Esophagus muscularis mucosa (tissue), 4 donors: ENCODE measurements at regions not wholly inside any gene's neighbourhood (a gene's known extent, or its start where the extent isn't known, plus 50 kb on each side); places are given as distances from the start of the nearest gene placed in this dataset.

Source experiments
- DNase-seq: peaks from one replicate; pipeline ENCODE4 v3.0.0-alpha.2; 2017; ENCODE audit errors: extremely low spot score
- H3K27ac ChIP-seq, 4 donors: fragments of 200-600 bp; sonication (generic); replicated peaks in 1 of 4; 1 replicate in 3 of 4; 2 replicates in 1 of 4; pipeline ENCODE4 v1.5.1; 2016 to 2019; ENCODE audit warnings: mild to moderate bottlenecking in 1 of 4
- H3K27me3 ChIP-seq, 4 donors: fragments of 200-600 bp; sonication (generic); one replicate each; pipeline versions ENCODE4 v1.5.1 to v1.6.0; 2016 to 2019
- H3K36me3 ChIP-seq, 4 donors: fragments of 200-600 bp; sonication (generic); one replicate each; pipeline ENCODE4 v1.5.1; 2016 to 2019
- H3K4me1 ChIP-seq, 4 donors: fragments of 200-600 bp; sonication (generic); one replicate each; pipeline ENCODE4 v1.5.1; 2016 to 2019
- H3K4me3 ChIP-seq, 4 donors: fragments of 200-600 bp; sonication (generic); 1 replicate in 2 of 4; 2 replicates in 2 of 4; pipeline ENCODE4 v1.5.1; 2016 to 2019; ENCODE audit warnings: mild to moderate bottlenecking in 4 of 4, moderate library complexity in 1 of 4
- H3K9me3 ChIP-seq, 4 donors: fragments of 200-600 bp; sonication (generic); 1 replicate in 3 of 4; 2 replicates in 1 of 4; pipeline ENCODE4 v1.5.1; 2016 to 2019
- CTCF ChIP-seq, 3 experiments: fragments of 200-600 bp in 2 of 3; fragments of 450-650 bp in 1 of 3; sonication (generic) in 2 of 3; IDR thresholded peaks; one replicate each; pipeline ENCODE4 v1.5.1; 2017 to 2019; ENCODE audit warnings: antibody characterized with exemption in 3 of 3, mild to moderate bottlenecking in 2 of 3, moderate library complexity in 1 of 3
- EP300 ChIP-seq: sonication (generic); formaldehyde crosslinking; IDR thresholded peaks from one replicate; pipeline ENCODE4 v1.6.1; 2017; ENCODE audit warnings: antibody characterized with exemption
- POLR2A ChIP-seq: fragments of 450-650 bp; IDR thresholded peaks from one replicate; pipeline ENCODE4 v1.6.1; 2017; ENCODE audit warnings: antibody characterized with exemption, moderate library complexity, mild to moderate bottlenecking, low read depth
- POLR2AphosphoS5 ChIP-seq, 2 donors: sonication (generic); formaldehyde crosslinking; IDR thresholded peaks; one replicate each; pipeline ENCODE4 v1.6.1; 2017; ENCODE audit warnings: antibody characterized with exemption in 2 of 2
- WGBS: methylation state at CpG from one replicate; pipeline ENCODE4 v1.1.5; 2018; 5-methylcytosine and 5-hydroxymethylcytosine counted together
- intact Hi-C: fragments of 100-400 bp; cut with DNase I; formaldehyde crosslinking; loops from one replicate; pipeline ENCODE4 v1.15.1; 2023

- Histone ChIP-seq H3K4me1 (no peaks in the 10 kb centered on the region), H3K4me3 (no peak overlapping the region), H3K9me3 (no peaks in the 10 kb centered on the region), H3K27ac (no peak overlapping the region), H3K36me3 (no peaks in the 10 kb centered on the region), H3K27me3 (no peaks in the 10 kb centered on the region)
- DNase-seq: no peak
- no peak for TF ChIP-seq CTCF (IDR thresholded peaks at IDR 0.05)
- no peak for TF ChIP-seq EP300
- TF ChIP-seq POLR2AphosphoS5 (IDR thresholded peaks at IDR 0.05): no peak
- no peak for TF ChIP-seq POLR2A
- WGBS: 67% methylated on average over 2 of the region's 2 CpGs
- intact Hi-C loops: no loop called here
These were observed 447.5 kb downstream of the IGSF11 start for GRCh38 chr3:118587037-118587741.

- H3K27me3 ChIP-seq: no peaks in the 10 kb centered on the region
- H3K9me3 ChIP-seq: peaks cover 0 to under 1% (median 0%) of the 10 kb centered on the region in 4 donors
- no peak overlapping the region for H3K27ac ChIP-seq
- TF ChIP-seq POLR2A (no peak), CTCF (IDR thresholded peaks at IDR 0.05) (no peak), POLR2AphosphoS5 (IDR thresholded peaks at IDR 0.05) (no peak), EP300 (no peak)
- no peaks in the 10 kb centered on the region for H3K4me1 ChIP-seq
- H3K4me3 ChIP-seq: no peak overlapping the region
- H3K36me3 ChIP-seq: no peaks in the 10 kb centered on the region
- no peak for DNase-seq
- intact Hi-C loops: no loop called here
These were observed 446.8 kb downstream of the IGSF11 start for GRCh38 chr3:118587847-118588246.

DNA sequence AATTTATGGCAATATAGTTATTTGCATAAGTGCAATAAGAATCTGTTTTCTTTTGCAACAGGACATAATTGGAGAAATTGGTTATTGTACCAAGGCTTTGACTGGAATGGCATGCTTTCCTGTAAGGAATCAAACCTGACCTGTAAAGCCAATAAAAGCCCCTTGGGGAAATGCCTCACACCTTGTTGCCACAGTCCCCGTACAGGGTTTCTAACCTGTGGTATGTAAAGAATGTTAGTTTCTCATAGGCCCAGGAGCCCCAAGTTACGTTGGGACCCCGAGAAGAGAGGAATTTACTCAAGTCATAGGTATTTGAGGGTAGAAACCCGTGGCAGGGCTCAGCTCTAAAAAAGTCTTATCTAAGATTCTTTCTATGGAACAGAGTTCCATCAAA is 441.4 kb downstream of the IGSF11 start:
- no peaks in the 10 kb centered on the region for H3K4me1 ChIP-seq
- TF ChIP-seq POLR2AphosphoS5 (IDR thresholded peaks at IDR 0.05) (no peak), CTCF (IDR thresholded peaks at IDR 0.05) (no peak), POLR2A (no peak), EP300 (no peak)
- no peaks in the 10 kb centered on the region for H3K36me3 ChIP-seq
- H3K27me3 ChIP-seq: no peaks in the 10 kb centered on the region
- no peak overlapping the region for H3K27ac ChIP-seq
- peaks cover 0 to 5% (median 2%) of the 10 kb centered on the region in 4 donors for H3K9me3 ChIP-seq
- H3K4me3 ChIP-seq: no peak overlapping the region
- DNase-seq: no peak
- intact Hi-C loops: no loop called here
- WGBS: 68% methylated on average over 4 of the region's 4 CpGs

DNA sequence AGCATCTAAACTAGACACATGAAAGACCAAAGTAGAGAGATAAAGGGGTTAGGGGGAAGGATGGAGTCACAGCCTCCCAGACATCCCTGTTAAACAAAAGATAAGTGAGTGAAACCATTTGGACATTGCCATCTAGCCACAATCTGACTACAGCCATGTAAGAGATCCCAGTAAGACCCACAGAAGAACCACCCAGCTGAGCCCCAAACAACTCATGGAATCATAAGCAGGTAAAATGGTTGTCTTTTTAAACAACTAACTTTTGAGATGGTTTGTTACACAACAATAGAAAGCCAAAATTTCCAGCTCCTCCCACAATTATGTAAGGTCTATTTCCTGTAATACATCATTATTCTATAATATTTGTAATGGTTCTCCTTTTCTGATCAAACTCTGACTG is 437.5 kb downstream of the IGSF11 start:
- no peak for DNase-seq
- intact Hi-C loops: no loop called here
- Histone ChIP-seq H3K4me3 (no peak overlapping the region), H3K36me3 (no peaks in the 10 kb centered on the region), H3K27ac (no peak overlapping the region), H3K27me3 (no peaks in the 10 kb centered on the region), H3K9me3 (peaks cover 0 to 5% (median 2%) of the 10 kb centered on the region in 4 donors), H3K4me1 (no peaks in the 10 kb centered on the region)
- TF ChIP-seq POLR2A (no peak), CTCF (IDR thresholded peaks at IDR 0.05) (no peak), EP300 (no peak), POLR2AphosphoS5 (IDR thresholded peaks at IDR 0.05) (no peak)
